PFSK-1 (cell line): ENCODE measurements at regions not wholly inside any gene's neighbourhood (a gene's known extent, or its start where the extent isn't known, plus 50 kb on each side); places are given as distances from the start of the nearest gene placed in this dataset.

Experiments used
- FOXP2 ChIP-seq: optimal IDR thresholded peaks from 2 replicates; pipeline ENCODE3; 2011; ENCODE audit warnings: borderline replicate concordance, control low read depth, inconsistent platforms; ENCODE audit not compliant: insufficient read depth; ENCODE audit errors: extremely low read length, extremely low read depth
- POLR2AphosphoS5 ChIP-seq: IDR thresholded peaks from 2 replicates; pipeline ENCODE4 v1.6.1; 2012; ENCODE audit warnings: low read depth, mild to moderate bottlenecking, control low read depth, low read length, moderate library complexity
- SIN3A ChIP-seq: IDR thresholded peaks from 2 replicates; pipeline ENCODE4 v1.6.1; 2012; ENCODE audit warnings: mild to moderate bottlenecking, low read length, moderate library complexity, borderline replicate concordance; ENCODE audit not compliant: insufficient read depth
- TAF1 ChIP-seq: IDR thresholded peaks from 2 replicates; pipeline ENCODE4 v1.6.1; 2012; ENCODE audit warnings: low read length, control low read depth, borderline replicate concordance; ENCODE audit not compliant: insufficient read depth
- TF ChIP-seq, protein P1 (sequence below), 2 experiments: IDR thresholded peaks; 2 replicates each; pipeline versions ENCODE4 v1.6.1 to v1.8.0; 2011 to 2012; ENCODE audit warnings: low read depth in 2 of 2, low read length in 2 of 2, control low read depth in 1 of 2, inconsistent platforms in 1 of 2, mild to moderate bottlenecking in 1 of 2, moderate library complexity in 1 of 2; ENCODE audit not compliant: insufficient read depth in 1 of 2

DNA sequence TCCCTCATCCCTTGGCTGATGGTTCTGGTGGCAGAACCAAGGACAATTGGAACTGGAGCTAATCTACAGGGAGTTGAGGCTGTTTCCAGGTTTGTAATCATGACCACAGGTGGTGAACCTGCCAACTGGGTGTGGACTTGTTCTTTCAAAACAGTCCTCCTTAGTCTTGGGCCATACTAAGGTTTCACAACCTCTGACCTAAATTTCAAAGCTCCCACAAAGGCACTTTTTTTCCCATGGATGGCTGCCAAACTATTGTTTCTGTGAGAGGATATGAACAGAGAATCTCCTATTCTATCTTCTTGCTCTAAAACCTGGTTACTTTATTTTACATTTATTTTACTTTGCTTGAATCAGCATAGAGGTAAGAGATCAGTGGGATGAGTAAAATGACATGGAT, 106.5 kb upstream of the IZUMO3 start:
- no peak for TF ChIP-seq TAF1
- no peak for TF ChIP-seq POLR2AphosphoS5
- no peak for TF ChIP-seq SIN3A
- TF ChIP-seq, protein P1, sequence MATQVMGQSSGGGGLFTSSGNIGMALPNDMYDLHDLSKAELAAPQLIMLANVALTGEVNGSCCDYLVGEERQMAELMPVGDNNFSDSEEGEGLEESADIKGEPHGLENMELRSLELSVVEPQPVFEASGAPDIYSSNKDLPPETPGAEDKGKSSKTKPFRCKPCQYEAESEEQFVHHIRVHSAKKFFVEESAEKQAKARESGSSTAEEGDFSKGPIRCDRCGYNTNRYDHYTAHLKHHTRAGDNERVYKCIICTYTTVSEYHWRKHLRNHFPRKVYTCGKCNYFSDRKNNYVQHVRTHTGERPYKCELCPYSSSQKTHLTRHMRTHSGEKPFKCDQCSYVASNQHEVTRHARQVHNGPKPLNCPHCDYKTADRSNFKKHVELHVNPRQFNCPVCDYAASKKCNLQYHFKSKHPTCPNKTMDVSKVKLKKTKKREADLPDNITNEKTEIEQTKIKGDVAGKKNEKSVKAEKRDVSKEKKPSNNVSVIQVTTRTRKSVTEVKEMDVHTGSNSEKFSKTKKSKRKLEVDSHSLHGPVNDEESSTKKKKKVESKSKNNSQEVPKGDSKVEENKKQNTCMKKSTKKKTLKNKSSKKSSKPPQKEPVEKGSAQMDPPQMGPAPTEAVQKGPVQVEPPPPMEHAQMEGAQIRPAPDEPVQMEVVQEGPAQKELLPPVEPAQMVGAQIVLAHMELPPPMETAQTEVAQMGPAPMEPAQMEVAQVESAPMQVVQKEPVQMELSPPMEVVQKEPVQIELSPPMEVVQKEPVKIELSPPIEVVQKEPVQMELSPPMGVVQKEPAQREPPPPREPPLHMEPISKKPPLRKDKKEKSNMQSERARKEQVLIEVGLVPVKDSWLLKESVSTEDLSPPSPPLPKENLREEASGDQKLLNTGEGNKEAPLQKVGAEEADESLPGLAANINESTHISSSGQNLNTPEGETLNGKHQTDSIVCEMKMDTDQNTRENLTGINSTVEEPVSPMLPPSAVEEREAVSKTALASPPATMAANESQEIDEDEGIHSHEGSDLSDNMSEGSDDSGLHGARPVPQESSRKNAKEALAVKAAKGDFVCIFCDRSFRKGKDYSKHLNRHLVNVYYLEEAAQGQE (IDR thresholded peaks at IDR 0.05; ENCODE audit: insufficient read depth in 1 of 2, low read depth in 2 of 2, low read length in 2 of 2) = no peak
- TF ChIP-seq FOXP2 = no peak
